Erythroblast (primary cell): ENCODE measurements at regions not wholly inside any gene's neighbourhood (a gene's known extent, or its start where the extent isn't known, plus 50 kb on each side); places are given as distances from the start of the nearest gene placed in this dataset.

Experiments
- GATA1 ChIP-seq: IDR thresholded peaks from 2 replicates; pipeline ENCODE4 v1.6.1; 2011; ENCODE audit warnings: low read depth, mild to moderate bottlenecking, control low read depth, low read length, moderate library complexity
- POLR2A ChIP-seq: IDR thresholded peaks from 2 replicates; pipeline ENCODE4 v1.6.1; 2011; ENCODE audit warnings: mild to moderate bottlenecking, low read length

- TF ChIP-seq POLR2A: no peak
- no peak for TF ChIP-seq GATA1
Measured at GRCh38 chr2:16389611-16390010, 276.0 kb downstream of the CYRIA start.
